Ascending aorta (tissue), 2 donors: ENCODE measurements at regions not wholly inside any gene's neighbourhood (a gene's known extent, or its start where the extent isn't known, plus 50 kb on each side); places are given as distances from the start of the nearest gene placed in this dataset.

Experiments used
- DNase-seq, 2 donors: peaks; one replicate each; pipeline ENCODE4 v3.0.0-alpha.2; 2019; ENCODE audit warnings: low spot score in 2 of 2
- H3K27ac ChIP-seq, 2 donors: fragments of 200-600 bp; sonication (generic); one replicate each; pipeline ENCODE4 v1.5.1; 2016 to 2017; ENCODE audit warnings: mild to moderate bottlenecking in 1 of 2
- H3K27me3 ChIP-seq: fragments of 200-600 bp; sonication (generic); one replicate; pipeline ENCODE4 v1.5.1; 2017
- H3K36me3 ChIP-seq, 2 donors: fragments of 200-600 bp; sonication (generic); one replicate each; pipeline ENCODE4 v1.5.1; 2016
- H3K4me1 ChIP-seq, 2 donors: fragments of 200-600 bp; sonication (generic); one replicate each; pipeline ENCODE4 v1.5.1; 2016 to 2017; ENCODE audit warnings: mild to moderate bottlenecking in 1 of 2
- H3K4me3 ChIP-seq, 2 donors: fragments of 200-600 bp; sonication (generic); one replicate each; pipeline ENCODE4 v1.5.1; 2016 to 2017; ENCODE audit warnings: mild to moderate bottlenecking in 1 of 2
- H3K9me3 ChIP-seq, 2 donors: fragments of 200-600 bp; sonication (generic); one replicate each; pipeline ENCODE4 v1.5.1; 2016
- intact Hi-C: fragments of 100-400 bp; cut with DNase I; formaldehyde crosslinking; loops from one replicate; pipeline ENCODE4 v1.15.1; 2023
- TF ChIP-seq, protein P1 (sequence below), 3 experiments: fragments of 200-600 bp in 2 of 3; fragments of 450-650 bp in 1 of 3; sonication (generic) in 2 of 3; IDR thresholded peaks; one replicate each; pipeline ENCODE4 v1.5.1; 2016 to 2019; ENCODE audit warnings: antibody characterized with exemption in 3 of 3, mild to moderate bottlenecking in 1 of 3, moderate library complexity in 1 of 3

DNA sequence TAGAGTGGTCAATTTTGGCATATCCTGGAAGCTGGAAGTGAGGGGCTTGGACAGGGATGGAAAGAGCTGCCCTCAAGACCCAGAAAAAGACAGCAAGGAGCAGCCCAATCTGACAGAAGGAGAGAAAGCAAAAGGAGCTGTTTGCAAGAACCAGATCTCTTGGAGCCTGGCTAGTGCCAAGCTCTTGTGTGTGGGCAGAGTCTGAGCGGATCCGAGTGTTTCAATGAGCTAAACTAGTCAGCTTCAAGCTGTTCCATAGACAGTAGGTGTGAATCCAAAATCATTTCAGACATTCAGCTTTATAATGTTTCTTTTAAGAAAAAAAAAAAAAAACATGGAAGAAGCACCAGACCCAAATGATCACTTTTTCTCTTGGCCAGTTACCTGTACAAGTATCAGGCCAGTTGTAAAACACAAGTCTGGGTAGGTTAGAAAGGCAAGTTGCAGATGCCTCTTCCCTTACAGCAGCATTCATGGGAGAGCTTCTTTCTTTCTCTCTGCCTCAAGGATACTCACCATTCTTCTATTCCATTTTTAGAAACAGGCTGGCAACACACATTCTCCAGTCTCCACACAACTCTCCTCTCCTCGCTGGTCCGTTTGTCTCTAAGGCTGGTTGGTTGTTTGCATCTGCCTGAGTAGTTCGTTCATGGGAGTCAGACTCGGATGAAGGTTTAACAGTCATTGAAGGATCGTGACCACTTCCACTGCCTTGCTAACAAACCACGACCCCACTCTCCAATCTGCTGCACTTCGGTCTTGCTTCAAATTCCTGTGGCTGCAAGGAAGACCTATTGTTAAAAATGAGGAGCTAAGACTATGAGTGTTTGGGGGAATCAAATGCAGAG is 105.2 kb upstream of the GATB start:
- Histone ChIP-seq H3K4me1 (no peaks in the 10 kb centered on the region), H3K27ac (no peak overlapping the region), H3K36me3 (no peaks in the 10 kb centered on the region), H3K27me3 (no peaks in the 10 kb centered on the region), H3K9me3 (no peaks in the 10 kb centered on the region), H3K4me3 (no peak overlapping the region)
- intact Hi-C loops: no loop called here
- DNase-seq: no peak
- TF ChIP-seq, protein P1, sequence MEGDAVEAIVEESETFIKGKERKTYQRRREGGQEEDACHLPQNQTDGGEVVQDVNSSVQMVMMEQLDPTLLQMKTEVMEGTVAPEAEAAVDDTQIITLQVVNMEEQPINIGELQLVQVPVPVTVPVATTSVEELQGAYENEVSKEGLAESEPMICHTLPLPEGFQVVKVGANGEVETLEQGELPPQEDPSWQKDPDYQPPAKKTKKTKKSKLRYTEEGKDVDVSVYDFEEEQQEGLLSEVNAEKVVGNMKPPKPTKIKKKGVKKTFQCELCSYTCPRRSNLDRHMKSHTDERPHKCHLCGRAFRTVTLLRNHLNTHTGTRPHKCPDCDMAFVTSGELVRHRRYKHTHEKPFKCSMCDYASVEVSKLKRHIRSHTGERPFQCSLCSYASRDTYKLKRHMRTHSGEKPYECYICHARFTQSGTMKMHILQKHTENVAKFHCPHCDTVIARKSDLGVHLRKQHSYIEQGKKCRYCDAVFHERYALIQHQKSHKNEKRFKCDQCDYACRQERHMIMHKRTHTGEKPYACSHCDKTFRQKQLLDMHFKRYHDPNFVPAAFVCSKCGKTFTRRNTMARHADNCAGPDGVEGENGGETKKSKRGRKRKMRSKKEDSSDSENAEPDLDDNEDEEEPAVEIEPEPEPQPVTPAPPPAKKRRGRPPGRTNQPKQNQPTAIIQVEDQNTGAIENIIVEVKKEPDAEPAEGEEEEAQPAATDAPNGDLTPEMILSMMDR (IDR thresholded peaks at IDR 0.05): no peak

GRCh38 chr4:151865312-151865711 is 104.5 kb upstream of the GATB start:
- Histone ChIP-seq H3K9me3 (no peaks in the 10 kb centered on the region), H3K36me3 (no peaks in the 10 kb centered on the region), H3K4me3 (no peak overlapping the region), H3K27ac (no peak overlapping the region), H3K4me1 (no peaks in the 10 kb centered on the region), H3K27me3 (no peaks in the 10 kb centered on the region)
- TF ChIP-seq, protein P1 (IDR thresholded peaks at IDR 0.05): no peak
- intact Hi-C loops: no loop called here
- DNase-seq: peak; percentile 28 to 67

- Histone ChIP-seq H3K4me1 (no peaks in the 10 kb centered on the region), H3K9me3 (no peaks in the 10 kb centered on the region), H3K36me3 (no peaks in the 10 kb centered on the region), H3K27me3 (no peaks in the 10 kb centered on the region), H3K27ac (no peak overlapping the region), H3K4me3 (no peak overlapping the region)
- no peak for DNase-seq
- intact Hi-C loops: no loop called here
- TF ChIP-seq, protein P1 (IDR thresholded peaks at IDR 0.05): no peak
Measured at GRCh38 chr4:151864068-151864467, 103.3 kb upstream of the GATB start.

DNA sequence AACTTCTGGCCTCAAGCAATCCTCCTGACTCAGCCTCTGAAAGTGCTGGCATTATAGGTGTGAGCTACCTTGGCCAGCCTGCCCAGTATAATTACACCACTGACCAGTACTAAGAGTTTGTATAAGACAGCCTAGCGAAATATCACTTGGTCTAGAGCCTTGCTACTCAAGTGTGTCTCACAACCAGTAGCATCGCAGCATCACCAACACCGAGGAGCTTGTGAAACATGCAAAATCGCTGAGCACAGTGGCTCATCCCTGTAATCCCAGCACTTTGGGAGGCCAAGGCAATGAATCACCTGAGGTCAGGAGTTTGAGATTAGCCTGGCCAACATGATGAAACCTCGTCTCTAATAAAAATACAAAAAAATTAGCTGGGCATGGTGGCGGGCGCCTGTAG is 102.0 kb upstream of the GATB start:
- no peaks in the 10 kb centered on the region for H3K36me3 ChIP-seq
- H3K4me1 ChIP-seq: no peaks in the 10 kb centered on the region
- no peaks in the 10 kb centered on the region for H3K27me3 ChIP-seq
- H3K9me3 ChIP-seq: no peaks in the 10 kb centered on the region
- DNase-seq: no peak
- H3K27ac ChIP-seq: no peak overlapping the region
- TF ChIP-seq, protein P1 (IDR thresholded peaks at IDR 0.05): no peak
- H3K4me3 ChIP-seq: no peak overlapping the region
- intact Hi-C loops: no loop called here

DNA sequence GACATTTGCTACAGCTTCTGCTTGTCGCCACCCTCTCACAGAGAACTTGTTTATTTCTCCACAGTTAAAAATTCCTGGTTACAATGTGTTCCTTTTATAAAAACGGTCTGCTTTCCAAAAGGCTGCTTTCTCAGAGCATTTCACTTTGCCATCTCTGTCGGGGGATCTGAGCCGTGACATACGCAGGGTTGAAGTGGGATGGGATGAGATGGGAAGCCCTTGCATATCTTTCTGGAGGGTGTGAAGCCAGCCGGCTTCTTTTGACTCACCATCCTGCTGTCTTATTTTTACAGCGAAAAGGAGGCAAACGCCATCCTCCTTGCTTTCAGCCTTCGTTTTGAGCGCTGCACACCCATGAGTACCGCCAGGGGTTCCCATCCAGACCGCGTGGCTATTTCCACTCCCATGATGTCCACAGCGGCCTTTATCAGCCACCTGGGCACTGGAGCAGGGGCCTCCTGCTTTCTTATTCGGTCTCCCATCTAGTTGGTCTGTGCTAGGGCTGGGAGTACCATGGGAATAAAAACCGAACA is 99.8 kb upstream of the GATB start:
- Histone ChIP-seq H3K36me3 (no peaks in the 10 kb centered on the region), H3K27ac (no peak overlapping the region), H3K4me1 (no peaks in the 10 kb centered on the region), H3K27me3 (no peaks in the 10 kb centered on the region), H3K4me3 (no peak overlapping the region), H3K9me3 (no peaks in the 10 kb centered on the region)
- no peak for DNase-seq
- intact Hi-C loops: no loop called here
- TF ChIP-seq, protein P1 (IDR thresholded peaks at IDR 0.05): no peak
